GM06990 (cell line): ENCODE measurements at regions not wholly inside any gene's neighbourhood (a gene's known extent, or its start where the extent isn't known, plus 50 kb on each side); places are given as distances from the start of the nearest gene placed in this dataset.

ENCODE experiments used
- DNase-seq: peaks from one replicate; pipeline ENCODE4 v3.0.0-alpha.2; 2011; ENCODE audit not compliant: insufficient read length; ENCODE audit errors: extremely low read depth
- H3K27me3 ChIP-seq: replicated peaks from 2 replicates; pipeline ENCODE4 v1.6.0; 2011; ENCODE audit warnings: low read length; ENCODE audit not compliant: control insufficient read depth, insufficient read depth
- H3K36me3 ChIP-seq: 2 replicates; pipeline ENCODE4 v1.5.1; 2011; ENCODE audit warnings: low read length; ENCODE audit not compliant: control insufficient read depth, insufficient read depth
- H3K4me3 ChIP-seq: replicated peaks from 2 replicates; pipeline ENCODE4 v1.5.1; 2011; ENCODE audit warnings: low read depth, mild to moderate bottlenecking, control low read depth, low read length
- CTCF ChIP-seq: IDR thresholded peaks from 2 replicates; pipeline ENCODE4 v1.5.1; 2011; ENCODE audit warnings: low read length, control low read depth, mild to moderate bottlenecking, inconsistent platforms; ENCODE audit not compliant: insufficient read depth, poor library complexity, severe bottlenecking

GRCh38 chr4:123924536-123924935, 527.9 kb downstream of the SPRY1 start:
- TF ChIP-seq CTCF, result no peak
- DNase-seq, result no peak
- no peaks in the 10 kb centered on the region for H3K27me3 ChIP-seq
- no peaks in the 10 kb centered on the region for H3K36me3 ChIP-seq
- no peak overlapping the region for H3K4me3 ChIP-seq

GRCh38 chr4:123929565-123929964, 533.0 kb downstream of the SPRY1 start:
- Histone ChIP-seq H3K4me3 (no peak overlapping the region), H3K36me3 (no peaks in the 10 kb centered on the region), H3K27me3 (no peaks in the 10 kb centered on the region)
- no peak for TF ChIP-seq CTCF
- no peak for DNase-seq

- no peaks in the 10 kb centered on the region for H3K36me3 ChIP-seq
- no peak overlapping the region for H3K4me3 ChIP-seq
- TF ChIP-seq CTCF, result no peak
- no peak for DNase-seq
- no peaks in the 10 kb centered on the region for H3K27me3 ChIP-seq
Observed at GRCh38 chr4:123930996-123931395, 534.4 kb downstream of the SPRY1 start.

GRCh38 chr4:123934096-123934495, 537.5 kb downstream of the SPRY1 start:
- DNase-seq, result no peak
- no peak for TF ChIP-seq CTCF
- H3K4me3 ChIP-seq, result no peak overlapping the region
- H3K36me3 ChIP-seq, result no peaks in the 10 kb centered on the region
- no peaks in the 10 kb centered on the region for H3K27me3 ChIP-seq

GRCh38 chr4:123936621-123937043, 540.0 kb downstream of the SPRY1 start:
- no peak for DNase-seq
- H3K27me3 ChIP-seq, result no peaks in the 10 kb centered on the region
- TF ChIP-seq CTCF, result no peak
- no peaks in the 10 kb centered on the region for H3K36me3 ChIP-seq
- H3K4me3 ChIP-seq, result no peak overlapping the region

GRCh38 chr4:123937581-123937980, 541.0 kb downstream of the SPRY1 start:
- H3K4me3 ChIP-seq, result no peak overlapping the region
- DNase-seq, result no peak
- TF ChIP-seq CTCF, result no peak
- H3K27me3 ChIP-seq, result no peaks in the 10 kb centered on the region
- H3K36me3 ChIP-seq, result no peaks in the 10 kb centered on the region
